HG03039 (cell line): ENCODE measurements at regions not wholly inside any gene's neighbourhood (a gene's known extent, or its start where the extent isn't known, plus 50 kb on each side); places are given as distances from the start of the nearest gene placed in this dataset.
"Not testable (repeated sequence)": the region's sequence is repeated elsewhere in the genome, so short reads cannot be mapped to it uniquely, and the experiment has no call there.

Source experiments
- ATAC-seq: cut with Tn5 transposase; IDR thresholded peaks from one replicate; pipeline ENCODE4 v1.9.1; 2021; ENCODE audit warnings: mild to moderate bottlenecking, moderate library complexity; ENCODE audit not compliant: unreplicated experiment

DNA sequence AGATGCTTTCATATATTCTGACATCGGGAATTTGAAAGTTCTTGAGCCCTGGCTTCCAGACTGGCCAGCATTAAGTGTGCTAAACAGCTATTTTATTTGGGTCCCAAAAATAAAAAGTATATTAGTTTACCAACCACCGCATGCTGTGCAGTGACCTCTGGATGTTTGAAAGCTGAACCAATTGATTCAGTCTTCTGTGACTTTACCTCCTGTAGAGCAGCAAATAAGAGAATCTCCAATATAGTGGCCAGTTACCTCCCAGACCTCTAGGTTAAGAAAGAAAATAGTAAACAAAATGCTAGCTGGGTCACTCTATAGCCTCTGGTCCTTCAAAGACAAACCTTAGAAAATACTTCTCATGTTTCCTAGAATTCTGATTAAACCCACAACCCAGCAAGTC is 424.6 kb upstream of the NFE2L3 start:
- no peak for ATAC-seq

DNA sequence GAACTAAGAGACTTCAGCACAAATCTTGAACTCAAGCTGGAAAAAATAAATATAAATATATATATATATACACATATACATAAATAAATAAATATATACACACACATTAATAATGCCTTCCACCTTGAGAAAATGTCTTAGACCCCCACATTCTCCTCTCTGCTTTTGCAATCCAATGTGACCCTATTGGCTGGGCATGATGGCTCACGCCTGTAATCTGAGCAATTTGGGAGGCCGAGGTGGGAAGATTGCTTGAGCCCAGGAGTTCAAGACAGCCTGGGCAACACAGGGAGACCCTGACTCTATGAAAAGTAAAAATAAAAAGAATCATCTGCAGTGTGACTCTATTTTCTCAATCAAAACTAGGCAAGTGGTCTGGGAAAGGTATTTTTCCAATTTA is 424.1 kb upstream of the NFE2L3 start:
- no peak for ATAC-seq

- ATAC-seq, result no peak
Measured at GRCh38 chr7:25731068-25731845, 420.7 kb upstream of the NFE2L3 start.

DNA sequence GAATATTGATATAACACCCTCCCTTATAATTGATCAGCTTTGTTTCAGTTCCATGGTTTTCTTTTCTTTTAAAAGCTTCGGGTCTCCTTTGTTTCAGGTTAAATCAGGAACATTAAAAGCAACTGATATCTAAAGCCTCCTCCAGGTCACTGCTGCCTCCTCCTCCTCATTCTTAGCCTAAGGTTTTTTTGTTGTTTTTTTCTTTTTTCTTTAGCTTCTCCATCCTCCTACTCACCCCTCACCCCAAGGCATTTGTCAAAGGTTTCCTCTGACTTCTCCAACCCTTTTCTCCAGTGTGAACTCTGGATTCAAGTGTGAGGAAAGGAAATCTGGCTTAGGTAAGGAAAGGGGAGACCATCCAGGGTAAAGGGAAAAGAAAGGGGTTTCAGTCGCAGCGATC is 420.2 kb upstream of the NFE2L3 start:
- ATAC-seq, result no peak

DNA sequence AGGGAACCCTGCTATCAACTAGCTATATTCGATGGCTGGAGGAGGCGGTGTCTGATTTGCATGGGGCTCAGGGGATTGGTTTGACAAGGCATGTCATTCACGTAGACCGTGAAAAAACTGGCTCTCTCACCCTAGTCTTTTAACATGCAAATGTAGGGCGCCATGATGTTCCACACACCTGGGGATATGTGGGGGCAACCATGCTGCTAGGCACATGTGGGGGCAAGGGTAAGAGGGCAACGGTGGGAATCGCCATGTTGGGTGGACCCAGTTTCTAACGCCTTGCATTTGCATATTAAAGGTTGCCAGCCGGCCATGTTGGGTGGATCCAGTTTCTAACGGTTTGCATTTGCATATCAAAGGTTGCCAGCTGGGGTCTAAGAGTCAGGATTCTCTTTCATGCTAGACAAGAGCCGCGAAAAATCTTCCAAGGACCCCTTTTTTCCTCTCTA is 419.2 kb upstream of the NFE2L3 start:
- no peak for ATAC-seq

- no peak for ATAC-seq
Measured at GRCh38 chr7:25735674-25736242, 416.2 kb upstream of the NFE2L3 start.

DNA sequence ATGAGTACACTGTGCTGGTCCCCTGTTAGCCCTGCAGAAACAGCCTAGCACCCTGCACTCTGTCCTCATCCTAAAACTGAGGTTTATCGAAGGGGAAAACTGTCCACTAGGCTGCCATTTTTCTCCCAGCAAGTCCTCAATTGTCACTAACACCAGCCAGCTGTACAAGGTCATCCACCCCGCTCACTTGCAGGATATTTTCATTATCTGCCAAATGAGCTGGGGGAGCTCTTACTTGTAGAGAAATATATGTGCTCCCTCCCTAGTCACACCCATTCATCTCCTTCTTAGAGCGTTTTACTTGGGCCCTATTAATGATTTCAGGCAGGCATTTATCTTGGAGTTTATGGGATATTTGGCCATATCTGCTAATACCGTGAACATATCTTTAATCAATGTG is 413.5 kb upstream of the NFE2L3 start:
- no peak for ATAC-seq

- ATAC-seq, result no peak
Measured at GRCh38 chr7:25739143-25739542, 412.9 kb upstream of the NFE2L3 start.

DNA sequence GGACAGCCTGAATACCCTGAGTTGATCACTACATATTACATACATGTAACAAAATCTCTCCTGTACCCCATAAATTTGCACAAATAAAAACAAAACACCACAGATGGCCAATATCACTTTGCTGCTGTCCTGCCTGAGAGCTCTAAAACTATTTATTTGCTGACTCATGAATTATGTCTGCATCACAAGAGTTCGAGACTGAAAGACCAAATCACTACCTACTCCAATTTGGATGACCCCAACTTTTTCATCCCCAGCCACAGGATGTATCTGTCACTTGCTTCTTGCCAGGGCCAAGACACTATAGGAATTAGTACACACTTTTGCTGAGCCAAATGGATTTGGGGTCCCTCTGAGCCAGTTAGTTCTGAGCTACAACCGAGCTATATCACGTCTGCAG is 409.7 kb upstream of the NFE2L3 start:
- no peak for ATAC-seq

DNA sequence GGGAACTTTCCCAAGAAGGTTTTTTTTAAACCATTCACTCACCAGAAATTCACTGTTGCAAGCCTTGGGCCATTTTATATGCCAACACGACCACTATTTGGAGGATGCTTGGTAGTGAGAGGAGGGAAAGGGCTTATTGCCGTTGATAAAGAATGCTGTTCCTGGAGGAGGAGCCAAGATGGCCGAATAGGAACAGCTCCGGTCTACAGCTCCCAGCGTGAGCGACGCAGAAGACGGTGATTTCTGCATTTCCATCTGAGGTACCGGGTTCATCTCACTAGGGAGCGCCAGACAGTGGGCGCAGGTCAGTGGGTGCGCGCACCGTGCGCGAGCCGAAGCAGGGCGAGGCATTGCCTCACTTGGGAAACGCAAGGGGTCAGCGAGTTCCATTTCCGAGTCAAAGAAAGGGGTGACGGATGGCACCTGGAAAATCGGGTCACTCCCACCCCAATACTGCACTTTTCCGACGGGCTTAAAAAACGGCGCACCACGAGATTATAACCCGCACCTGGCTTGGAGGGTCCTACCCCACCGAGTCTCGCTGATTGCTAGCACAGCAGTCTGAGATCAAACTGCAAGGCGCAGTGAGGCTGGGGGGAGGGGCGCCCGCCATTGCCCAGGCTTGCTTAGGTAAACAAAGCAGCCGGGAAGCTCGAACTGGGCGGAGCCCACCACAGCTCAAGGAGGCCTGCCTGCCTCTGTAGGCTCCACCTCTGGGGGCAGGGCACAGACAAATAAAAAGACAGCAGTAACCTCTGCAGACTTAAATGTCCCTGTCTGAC is 408.1 kb upstream of the NFE2L3 start:
- ATAC-seq, result not testable (repeated sequence)

- no peak for ATAC-seq
Measured at GRCh38 chr7:25750744-25751508, 401.1 kb upstream of the NFE2L3 start.

GRCh38 chr7:25752154-25752553 is 399.8 kb upstream of the NFE2L3 start:
- no peak for ATAC-seq

- ATAC-seq, result no peak
Measured at GRCh38 chr7:25752967-25753791, 398.8 kb upstream of the NFE2L3 start.

DNA sequence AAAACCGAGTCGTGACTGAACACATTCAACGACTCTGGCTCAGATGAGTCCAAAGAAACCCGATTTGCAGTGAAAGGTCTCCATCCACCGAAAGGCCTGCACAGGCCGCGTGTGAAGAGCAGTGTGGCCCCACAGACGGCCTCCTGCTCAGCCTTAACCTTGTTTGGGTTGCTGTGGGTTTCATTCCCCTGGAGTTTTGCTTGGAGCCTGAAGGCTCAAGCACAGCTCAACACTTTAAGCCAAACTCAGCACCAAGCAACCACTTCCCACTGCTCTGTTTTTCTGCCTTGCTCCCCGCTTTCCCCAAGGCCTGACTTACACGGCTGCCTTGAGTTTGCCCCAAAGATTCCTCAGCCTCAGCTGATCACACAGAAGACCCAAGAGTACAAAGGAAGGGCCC is 398.2 kb upstream of the NFE2L3 start:
- no peak for ATAC-seq

DNA sequence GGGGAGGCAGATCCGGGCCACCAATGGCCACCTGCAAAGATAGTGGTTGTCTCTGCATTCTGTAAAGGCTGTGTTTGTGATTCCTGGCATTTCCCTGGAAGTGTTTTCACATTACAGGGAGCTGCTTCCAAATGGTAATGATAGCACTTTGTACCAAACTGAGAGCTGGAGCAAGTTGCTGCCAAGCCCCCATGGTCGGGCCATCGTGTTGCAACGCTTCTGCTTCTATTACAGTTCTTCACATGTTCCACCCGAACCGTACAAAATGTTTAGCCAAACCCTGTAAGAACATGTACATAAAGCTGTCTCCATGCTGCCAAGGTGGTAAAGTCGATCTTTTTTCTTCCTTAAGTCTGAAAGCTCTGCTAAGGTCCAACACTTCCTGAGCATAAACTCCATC is 397.7 kb upstream of the NFE2L3 start:
- ATAC-seq, result no peak

DNA sequence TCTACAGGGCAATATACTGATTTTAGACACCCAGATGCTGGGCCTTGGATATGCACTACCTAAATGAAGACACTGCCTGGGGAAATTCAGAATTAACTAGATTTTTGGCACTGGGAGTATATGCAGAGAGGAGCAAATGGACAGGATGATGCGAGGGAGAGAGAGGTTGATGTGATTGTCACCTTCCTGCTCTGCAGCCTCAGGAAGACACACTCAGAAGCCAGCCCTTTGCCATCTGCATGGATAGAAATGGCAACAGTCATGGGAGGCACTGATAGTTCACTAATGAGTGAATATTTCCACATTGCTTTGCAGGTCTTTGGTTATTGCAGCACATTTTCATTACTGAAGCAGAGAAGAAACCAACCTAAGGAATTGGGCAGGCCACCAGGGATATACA is 397.2 kb upstream of the NFE2L3 start:
- no peak for ATAC-seq

DNA sequence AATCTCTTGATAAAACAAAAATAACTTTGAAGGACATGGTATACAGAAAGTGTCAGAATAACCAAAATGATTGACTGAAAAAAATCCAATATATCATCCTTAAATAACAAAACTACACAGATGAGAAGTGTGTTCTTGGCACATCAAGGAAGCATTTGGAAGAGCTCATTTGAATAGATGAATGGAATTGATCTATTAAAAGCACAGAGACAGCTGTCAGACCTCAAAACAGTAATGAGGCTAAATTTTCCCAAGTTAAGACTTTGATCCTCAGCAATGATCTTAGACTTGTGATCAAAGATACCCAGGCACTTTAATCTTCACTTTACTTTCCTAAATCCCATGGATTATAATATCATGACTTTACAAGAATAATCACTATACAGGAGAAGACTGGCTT is 395.4 kb upstream of the NFE2L3 start:
- ATAC-seq, result no peak

- ATAC-seq, result no peak
Measured at GRCh38 chr7:25758559-25758958, 393.4 kb upstream of the NFE2L3 start.

GRCh38 chr7:25759286-25759685 is 392.7 kb upstream of the NFE2L3 start:
- ATAC-seq, result no peak

DNA sequence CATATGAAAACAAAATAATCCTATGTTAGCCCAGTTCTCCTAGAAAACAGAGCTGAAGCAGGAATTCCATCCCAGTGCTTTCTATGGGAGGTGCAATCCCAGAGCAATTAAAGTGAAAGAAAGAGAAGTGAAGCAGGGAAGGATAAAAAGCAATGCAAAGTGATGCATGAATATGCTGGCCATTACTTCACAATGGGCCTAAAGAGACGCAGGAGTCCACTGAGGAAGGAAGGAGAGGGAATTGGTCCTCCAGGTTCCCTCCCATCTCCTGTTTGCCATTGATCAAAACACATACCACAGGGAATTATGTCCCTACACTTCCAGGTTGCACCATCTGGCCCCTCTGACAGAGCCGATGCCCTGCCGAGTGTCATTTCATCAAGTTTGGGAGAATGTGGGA is 392.2 kb upstream of the NFE2L3 start:
- ATAC-seq, result no peak
